Keratinocyte (primary cell): ENCODE measurements at regions not wholly inside any gene's neighbourhood (a gene's known extent, or its start where the extent isn't known, plus 50 kb on each side); places are given as distances from the start of the nearest gene placed in this dataset.

Experiments
- CTCF ChIP-seq, 3 experiments: IDR thresholded peaks in 1 of 3; conservative IDR thresholded peaks in 1 of 3; optimal IDR thresholded peaks in 1 of 3; 2 replicates in 2 of 3; 3 replicates in 1 of 3; pipeline versions ENCODE3 to v1.5.1; 2011; ENCODE audit warnings: low read length in 3 of 3, mild to moderate bottlenecking in 3 of 3, moderate library complexity in 2 of 3, control low read depth in 1 of 3, inconsistent platforms in 1 of 3; ENCODE audit not compliant: insufficient read depth in 2 of 3; ENCODE audit errors: extremely low read depth in 1 of 3
- EZH2 ChIP-seq: IDR thresholded peaks from one replicate; pipeline ENCODE4 v1.6.1; 2012; ENCODE audit warnings: inconsistent platforms, mild to moderate bottlenecking, low read length, moderate library complexity

- TF ChIP-seq CTCF (optimal IDR thresholded peaks at IDR 0.05 in 1 of 3, IDR thresholded peaks at IDR 0.05 in 1 of 3, conservative IDR thresholded peaks at IDR 0.05 in 1 of 3; ENCODE audit: extremely low read depth in 1 of 3, insufficient read depth in 2 of 3, low read length in 3 of 3) (no peak), EZH2 (no peak)
These were observed 135.2 kb downstream of the HRH4 start for GRCh38 chr18:24595561-24596031.
